GM19438 (cell line): ENCODE measurements at regions not wholly inside any gene's neighbourhood (a gene's known extent, or its start where the extent isn't known, plus 50 kb on each side); places are given as distances from the start of the nearest gene placed in this dataset.

Experiments used
- ATAC-seq: cut with Tn5 transposase; IDR thresholded peaks from one replicate; pipeline ENCODE4 v1.9.1; 2021; ENCODE audit warnings: low read depth; ENCODE audit not compliant: unreplicated experiment

DNA sequence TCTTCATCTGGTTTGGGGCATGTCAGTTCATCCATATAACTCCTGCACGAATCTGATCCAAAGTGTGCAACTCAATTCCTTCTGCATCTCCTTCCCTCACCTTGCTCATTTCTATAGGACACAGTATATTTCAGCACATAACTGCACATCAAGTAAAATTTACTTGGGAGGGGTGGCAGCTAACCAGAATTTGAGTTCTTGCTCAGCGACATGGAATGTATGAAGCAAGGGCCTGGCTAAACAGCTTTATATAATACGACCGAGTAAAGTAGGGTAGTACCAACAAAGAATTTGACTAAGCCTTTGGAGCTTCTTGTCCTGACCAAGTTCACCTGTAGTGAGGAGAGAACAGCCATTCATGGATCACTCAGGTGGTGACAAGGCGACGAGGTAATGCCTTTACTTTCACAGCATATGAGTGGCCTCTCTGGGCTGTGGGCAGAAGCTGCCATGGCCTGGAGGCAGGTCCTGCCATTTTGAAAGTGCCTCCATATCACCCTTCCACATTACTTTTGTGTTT, 570.2 kb upstream of the TNP1 start:
- no peak for ATAC-seq

DNA sequence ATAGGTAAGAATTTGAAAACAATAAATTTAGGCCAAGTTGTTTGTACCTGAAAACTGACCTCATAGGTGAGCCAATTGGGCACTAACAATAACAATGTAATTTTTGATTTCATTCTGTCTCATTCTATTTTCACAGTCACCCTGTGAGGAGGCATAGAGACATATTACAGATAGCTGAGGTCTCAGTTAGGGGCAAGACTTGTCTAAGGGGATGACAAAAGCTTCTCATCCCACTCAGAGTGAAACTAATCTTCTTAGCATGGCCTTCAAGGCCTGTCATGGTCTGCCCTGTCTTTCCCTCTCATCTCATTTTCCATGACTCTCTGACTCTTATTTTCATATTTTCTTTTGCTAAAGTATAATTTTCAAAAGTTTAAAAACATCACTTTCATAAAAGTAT, 562.0 kb upstream of the TNP1 start:
- ATAC-seq, result no peak

DNA sequence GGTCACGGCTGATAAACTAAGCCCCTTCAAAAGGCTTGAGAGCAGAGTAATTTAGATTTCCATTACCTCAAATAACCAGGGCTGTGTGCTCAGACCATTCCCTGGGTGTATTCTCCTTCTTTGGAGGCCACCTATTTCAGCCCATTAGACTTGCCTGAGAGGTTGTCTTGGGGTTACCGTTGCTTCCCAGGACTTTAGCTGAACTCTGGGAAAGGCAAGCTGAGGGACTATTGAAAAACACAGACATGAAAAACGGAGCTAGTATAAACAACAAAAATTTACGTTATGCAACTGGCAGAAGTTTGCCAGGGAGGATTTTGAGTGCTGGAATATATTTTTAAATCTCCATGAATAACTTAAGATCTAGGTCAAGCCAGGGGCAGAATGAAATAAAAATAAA, 561.0 kb upstream of the TNP1 start:
- no peak for ATAC-seq

DNA sequence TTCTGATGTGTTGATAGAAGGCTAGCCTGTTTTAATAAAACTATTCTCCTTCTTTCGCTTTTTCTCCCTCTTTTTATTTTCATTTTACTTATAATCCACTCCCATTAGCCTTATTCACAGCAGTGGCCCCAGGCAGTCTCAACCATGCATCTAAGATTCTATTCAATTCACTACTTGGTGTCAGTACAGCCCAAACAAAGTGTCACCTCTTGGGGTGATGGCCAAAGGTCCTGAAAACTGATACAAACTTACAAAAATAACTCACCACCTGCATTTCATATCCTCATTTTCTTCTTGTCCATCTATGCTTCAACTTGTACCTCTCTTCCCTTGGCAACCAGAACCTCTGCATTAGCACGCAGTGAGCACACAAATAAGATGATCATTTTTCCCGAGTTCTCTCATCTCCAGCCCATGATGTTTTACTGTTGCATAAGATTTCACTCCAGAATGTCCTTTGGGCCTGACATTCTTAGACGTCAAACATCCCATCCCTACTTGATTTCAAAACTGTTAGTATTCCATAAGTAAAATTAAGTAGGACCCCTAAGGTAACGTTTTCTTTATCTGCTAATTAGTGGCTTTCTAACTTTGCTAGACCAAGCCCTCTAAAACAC, 559.3 kb upstream of the TNP1 start:
- no peak for ATAC-seq

DNA sequence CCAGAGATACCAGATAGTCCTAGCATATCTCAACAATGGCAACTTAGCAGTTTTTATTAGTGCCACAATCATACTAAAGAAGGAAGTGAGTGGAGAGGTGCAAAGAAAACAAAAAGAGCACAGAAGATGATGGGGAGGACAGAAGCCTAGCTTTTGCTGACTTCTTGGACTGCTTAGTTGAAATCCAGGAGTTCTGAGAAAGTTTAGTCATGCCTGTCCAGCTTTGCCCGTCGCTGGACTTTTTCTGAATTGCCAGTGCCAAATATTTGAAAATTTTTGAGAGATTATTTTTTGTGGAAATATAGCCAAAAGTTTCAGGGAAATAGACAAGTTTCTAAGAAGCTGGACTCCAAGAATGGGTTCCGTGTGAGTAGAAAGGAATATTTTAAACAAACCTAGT, 558.7 kb upstream of the TNP1 start:
- no peak for ATAC-seq

DNA sequence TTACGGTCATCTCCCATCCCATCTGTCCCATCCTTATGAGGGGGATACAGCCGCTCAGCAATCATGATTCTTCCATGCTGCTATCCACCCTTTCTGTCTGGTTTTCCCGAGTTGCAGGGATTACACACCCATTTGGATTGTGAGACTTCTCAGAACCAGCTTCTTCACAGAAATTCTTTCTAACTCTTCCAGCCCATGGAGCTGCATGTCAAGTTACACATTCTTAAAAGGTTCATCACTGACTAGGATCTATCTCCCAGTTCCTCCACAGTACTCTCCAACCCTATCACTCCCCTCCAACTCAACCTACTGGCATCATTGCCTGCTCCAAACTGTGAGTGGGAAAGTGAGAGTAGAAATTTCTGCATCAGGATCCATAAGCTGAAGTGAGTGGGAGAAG, 558.2 kb upstream of the TNP1 start:
- no peak for ATAC-seq

DNA sequence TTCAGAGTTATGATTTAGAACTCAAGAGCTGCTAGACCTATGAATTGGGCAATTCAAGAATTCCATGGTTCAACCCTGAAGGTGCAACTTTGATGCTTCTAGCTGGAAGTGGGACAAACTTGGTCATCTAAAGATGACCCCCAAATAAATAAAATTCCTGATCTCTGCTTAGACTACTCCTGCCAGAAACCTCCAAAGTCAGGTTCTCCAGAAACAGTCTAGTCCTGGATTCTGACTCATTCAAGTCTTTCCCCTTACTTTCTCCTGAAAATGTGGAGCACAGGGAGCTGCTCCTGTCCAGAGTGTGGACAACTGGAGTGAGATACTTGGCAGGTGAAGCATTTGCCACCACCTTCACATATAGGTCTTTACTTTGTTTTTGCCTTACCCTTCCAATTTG, 557.7 kb upstream of the TNP1 start:
- no peak for ATAC-seq

DNA sequence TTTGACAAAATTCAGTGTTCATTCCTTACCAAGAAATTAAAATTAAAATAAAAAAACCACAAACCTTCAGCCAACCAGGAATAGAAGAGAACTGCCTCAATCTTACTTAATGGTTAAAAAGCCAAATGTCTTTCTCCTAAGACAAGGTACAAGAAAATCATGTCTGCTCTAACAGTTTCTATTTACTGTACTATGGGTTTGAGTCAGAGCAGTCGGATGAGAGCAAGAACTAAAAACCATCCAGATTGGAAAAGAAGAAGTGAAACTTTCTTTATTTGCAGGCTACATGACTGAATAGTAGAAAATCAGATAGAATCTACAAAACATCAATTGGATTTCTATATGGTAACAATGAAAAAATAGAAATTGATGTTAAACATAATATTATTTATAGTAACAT, 555.5 kb upstream of the TNP1 start:
- peak; percentile 77 for ATAC-seq

DNA sequence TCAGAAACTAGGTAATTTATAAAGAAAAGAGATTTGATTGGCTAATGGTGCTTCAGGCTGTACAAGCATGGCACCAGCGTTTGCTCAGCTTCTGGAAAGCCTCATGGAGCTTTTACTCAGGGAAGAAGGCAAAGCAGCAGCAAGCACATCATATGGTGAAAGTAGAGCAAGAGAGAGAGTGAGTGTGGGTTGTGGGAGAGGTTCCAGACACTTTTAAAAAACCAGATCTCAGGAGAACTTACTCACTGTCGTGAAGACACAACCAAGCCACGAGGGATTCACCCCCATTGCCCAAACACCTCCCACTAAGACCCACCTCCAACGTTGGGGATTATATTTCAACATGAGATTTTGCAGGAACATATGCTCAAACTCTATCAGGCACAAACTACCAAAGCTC, 554.6 kb upstream of the TNP1 start:
- ATAC-seq, result no peak

DNA sequence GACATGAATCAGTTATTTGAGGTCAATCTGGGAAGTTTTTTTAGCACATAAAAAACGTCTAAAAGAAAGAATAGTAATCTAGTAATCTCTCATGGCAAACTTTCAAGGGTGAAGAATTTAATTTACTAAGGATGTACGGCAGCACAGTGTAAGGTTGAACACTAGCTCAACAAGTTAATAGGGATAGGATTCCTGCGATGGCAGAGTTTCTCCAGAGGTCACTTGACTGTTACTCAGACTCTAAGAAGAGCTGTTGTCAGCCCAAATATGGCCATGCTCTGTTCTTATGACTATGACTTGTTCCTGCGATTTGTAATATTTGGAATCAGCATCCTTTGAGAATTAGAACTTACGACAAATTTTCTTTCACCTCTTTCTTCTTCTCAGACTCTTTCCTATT, 553.3 kb upstream of the TNP1 start:
- ATAC-seq, result no peak

DNA sequence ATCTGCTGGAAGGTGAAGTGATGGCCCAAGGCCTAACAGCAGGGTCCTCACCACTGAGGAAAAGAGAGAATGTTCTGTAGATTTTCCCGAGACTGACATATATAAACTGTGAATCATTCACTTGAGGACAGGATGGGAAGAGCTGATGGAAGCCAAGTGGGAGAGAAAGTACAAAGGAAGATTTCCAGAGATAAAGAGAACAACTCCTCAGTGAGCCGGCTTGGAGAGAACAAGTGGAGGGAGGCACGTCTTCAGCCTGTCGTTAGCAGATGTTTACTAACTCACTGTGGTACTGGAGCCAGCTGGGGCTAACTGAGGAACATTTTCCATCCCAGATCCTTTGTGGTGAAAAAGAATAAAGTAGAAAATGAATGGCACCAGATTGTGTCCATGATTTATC, 552.9 kb upstream of the TNP1 start:
- no peak for ATAC-seq

DNA sequence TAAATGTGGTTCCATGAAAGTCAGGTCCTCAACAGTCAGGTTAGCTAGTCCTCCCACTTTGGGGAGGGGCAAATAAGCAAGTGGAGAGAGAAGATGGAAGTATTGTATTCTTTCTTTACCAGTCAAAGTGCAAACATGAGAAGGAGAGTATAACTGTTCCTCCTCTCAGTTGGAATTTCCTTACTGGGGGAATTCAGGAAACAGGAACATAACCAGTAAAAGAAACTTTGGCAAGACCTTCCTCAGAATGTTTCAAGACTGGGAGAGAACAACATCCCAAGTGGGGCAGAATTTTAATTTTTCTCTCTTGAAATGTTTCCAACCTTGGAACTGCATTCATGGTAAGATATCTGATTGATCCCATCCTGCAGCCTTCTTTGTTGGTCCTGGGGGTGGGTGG, 552.4 kb upstream of the TNP1 start:
- ATAC-seq, result no peak

DNA sequence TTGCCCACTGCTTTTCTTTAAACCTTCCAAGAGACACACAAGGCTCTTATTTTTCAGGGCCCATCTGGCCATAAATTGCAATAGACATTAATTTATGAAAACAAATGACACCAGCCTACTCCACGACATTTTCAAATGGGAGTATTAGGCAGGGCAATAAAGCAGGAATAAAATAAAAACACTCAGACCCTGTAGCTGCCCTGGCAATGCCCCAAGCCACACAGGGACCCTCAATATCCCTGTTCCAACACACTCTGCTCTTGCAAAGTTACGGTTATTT, 550.8 kb upstream of the TNP1 start:
- ATAC-seq, result no peak

DNA sequence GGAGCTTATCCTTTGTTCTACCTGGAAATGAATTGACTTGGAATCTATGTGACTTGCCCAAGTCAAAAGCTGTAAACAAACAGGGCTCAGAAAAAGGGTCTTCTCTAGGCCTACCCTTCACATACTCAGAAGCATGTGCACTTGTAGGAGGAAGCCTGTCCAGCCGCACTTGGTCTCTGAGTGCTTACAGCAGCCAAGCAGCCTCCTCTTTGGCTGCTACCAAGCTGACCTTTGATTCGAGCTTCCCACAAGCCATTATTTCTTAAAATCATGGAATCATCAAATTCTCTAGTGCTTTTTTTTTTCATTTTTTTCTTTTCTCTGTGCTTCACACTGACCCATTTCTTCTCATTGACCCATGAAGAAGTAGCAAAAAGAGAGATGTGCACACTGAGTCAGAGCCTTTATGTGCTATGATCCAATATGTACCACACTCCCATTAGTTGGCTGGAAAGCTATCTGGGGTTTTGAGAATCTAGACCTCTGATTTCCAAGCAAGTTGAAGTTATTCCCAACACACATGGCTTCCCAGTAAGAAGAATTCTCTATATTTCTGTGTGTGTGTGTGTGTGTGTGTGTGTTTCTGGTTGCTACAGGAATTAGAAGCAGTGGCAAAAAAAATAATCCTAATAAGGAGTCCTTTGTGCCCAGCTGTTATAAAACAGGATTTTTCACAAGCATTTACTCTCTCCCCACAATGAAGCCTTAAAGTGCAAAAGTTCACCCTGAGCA, 550.3 kb upstream of the TNP1 start:
- no peak for ATAC-seq

DNA sequence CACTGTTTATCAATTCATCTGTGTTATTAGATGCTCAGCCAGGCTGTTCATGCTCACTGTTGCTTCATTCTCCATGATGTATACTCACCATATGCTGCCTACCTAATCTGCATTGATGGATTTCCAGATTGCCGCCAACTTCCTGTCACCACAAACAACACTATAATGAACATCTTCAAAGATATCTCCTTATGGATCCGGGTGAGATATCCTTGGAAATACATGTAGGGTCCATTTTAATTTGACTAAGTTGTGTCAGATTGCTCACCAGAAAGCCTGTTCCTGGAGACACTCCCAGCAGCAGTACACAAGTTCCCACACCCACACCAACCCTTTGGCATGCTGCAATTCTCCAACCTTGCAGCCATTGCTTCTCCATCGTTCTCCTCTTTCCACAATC, 547.5 kb upstream of the TNP1 start:
- no peak for ATAC-seq

DNA sequence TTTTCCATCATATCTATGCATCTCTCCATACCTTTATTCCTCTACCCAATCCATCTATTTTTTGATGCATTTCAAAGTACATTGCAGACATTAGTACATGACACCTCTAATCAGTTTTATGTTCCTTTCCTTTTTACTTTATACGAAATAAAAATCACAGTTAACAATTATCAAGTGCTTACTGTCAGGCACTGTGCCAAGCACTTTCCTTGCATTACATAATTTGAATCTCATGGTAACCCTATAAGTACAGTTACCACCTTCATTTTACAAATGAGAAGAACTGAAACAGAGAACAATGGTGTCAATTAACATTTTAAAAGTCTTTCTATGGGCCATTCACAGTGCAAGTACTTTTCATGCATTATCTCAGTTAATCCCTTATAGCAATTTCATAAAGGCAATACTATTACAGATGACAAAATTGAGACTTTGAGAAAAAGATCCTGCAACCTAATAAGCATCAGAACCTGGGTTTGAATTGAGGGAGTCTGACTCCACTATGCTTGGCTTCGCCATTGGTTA, 544.4 kb upstream of the TNP1 start:
- ATAC-seq, result no peak

DNA sequence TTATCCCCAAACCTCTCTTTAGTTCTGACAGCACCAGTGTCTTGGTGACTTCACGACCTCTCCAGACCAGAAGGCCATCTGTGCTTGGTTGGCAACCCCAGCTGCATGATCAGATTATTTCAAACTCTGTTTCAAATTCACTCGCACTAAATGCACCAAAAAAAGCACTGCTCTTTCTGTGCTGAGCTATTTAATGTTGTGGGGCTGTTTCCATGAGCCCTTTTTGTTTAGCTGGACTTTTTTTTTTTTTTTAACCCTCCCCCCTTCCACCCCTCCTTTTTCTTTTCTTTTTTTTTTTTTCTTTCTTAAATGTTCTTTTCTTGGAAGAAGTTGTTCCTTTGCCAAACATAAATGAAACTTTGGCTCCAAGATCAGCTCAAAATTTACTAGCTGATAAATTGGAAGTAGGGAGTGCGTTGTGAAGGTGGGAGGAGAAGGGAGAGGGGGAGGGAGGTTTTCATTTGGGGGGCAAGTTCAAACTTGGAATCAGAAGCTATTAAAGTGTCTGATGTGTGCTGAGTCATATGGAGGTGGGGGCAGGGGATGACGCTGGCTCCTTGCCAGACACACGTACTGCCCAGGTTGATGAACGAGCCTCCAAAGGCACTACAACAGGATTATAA, 543.0 kb upstream of the TNP1 start:
- ATAC-seq, result no peak

DNA sequence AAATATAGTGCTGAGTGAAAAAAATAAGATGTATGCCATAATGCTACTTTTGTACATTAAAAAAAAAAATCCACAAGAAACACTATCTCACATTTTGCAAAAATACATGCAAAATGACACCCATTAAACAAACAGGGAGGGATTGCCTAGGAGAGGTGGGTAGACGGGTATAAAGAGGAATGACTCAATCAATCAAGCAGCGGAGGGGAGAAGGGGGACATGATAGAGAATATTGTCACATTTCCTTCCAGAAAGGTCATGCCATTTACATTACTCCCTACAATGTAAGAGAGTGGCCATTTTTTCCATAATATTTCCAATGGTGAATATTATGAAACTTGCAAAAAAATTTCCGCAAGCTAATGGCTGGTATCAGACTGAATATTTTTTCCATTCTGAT, 542.3 kb upstream of the TNP1 start:
- no peak for ATAC-seq

DNA sequence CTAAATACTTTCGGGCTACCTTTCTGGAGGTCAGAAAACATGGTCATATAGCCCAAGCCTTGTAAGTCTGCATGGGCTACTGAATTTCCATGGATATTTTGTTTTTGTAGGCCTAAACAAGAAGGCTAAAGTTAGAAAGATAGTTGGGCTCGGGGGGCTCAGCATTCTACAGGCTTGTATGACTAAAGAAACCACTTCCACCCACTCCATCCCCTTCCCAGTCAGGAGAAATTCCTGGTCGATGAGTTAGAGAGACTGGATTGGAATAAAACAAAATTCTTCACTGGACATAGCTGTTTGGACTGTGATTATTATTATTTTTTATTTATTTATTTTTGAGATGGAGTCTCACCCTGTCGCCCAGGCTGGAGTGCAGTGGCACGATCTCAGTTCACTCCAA, 539.4 kb upstream of the TNP1 start:
- ATAC-seq, result no peak

DNA sequence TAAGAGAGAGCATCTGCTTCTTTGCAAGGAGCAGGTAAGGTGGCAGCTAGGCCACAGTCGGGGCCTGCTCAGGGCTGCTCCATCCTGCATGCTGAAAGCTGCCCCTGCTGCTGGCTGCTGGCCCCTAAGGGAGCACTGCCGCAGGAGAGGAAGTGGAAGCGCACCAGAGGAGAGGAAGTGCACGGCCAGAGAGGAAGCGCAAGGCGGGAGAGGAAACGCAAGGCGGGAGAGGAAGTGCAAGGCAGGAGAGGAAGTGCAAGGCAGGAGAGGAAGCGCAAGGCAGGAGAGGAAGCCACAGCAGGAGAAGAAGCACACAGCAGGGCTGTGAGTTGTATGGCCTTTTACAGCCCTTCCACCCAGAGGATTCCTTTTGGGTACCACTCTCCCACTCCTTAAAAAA, 539.0 kb upstream of the TNP1 start:
- no peak for ATAC-seq

DNA sequence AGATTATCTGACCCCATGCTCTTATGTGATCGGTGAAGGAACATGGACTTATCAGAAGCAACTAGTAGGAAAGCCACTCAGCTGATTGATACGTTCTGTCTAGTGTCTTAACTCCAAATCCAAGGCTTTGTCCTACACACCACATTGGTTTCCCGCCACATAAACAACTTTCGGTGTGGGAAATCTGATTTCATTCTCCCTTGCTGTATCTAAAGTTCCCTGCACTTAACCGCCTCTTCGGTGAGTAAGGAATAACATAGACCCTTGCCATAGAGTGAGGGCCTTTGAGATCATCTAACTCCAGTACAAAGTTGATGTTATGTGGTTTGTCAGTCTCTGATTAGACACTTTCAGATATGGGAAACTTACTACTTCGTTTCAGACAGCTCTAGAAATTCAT, 538.2 kb upstream of the TNP1 start:
- ATAC-seq, result no peak

DNA sequence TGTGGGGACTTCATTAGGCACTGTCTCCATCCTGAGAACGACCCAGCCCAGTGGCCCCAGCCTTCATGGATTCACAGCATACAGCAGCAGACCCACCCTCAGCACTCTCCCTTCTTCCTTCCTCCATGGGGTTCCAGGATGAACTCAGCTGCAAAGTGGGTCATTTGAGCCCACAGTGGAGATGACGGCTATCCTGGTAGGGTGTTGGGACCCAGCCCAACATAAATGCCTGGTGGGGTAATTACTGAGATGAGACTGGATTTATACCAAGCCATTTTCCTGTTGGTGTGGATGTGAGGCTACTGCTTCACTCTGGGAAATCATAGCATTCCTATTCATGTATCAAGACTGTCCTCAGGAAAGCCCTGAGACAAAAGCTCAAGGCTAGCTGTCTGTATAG, 536.7 kb upstream of the TNP1 start:
- no peak for ATAC-seq
